Neural cell (in vitro differentiated cells): ENCODE measurements at regions not wholly inside any gene's neighbourhood (a gene's known extent, or its start where the extent isn't known, plus 50 kb on each side); places are given as distances from the start of the nearest gene placed in this dataset.

ENCODE experiments used
- H2AFZ ChIP-seq: fragments of 200-600, 300-800 bp; sonication (generic), shearing (Covaris generic); 2 replicates; pipeline ENCODE4 v1.6.0; 2014; ENCODE audit warnings: low read depth, mild to moderate bottlenecking, antibody characterized with exemption, low read length, moderate library complexity
- H3F3A ChIP-seq: fragments of 200-600 bp; shearing (Covaris generic); 2 replicates; pipeline ENCODE4 v1.6.1; 2016; ENCODE audit warnings: mild to moderate bottlenecking, moderate library complexity, mixed read lengths, antibody characterized with exemption, low read length; ENCODE audit not compliant: insufficient read depth, poor library complexity, severe bottlenecking
- H3K27ac ChIP-seq: fragments of 200-600, 300-800 bp; sonication (generic), shearing (Covaris generic); 2 replicates; pipeline ENCODE4 v1.5.1; 2014; ENCODE audit warnings: mild to moderate bottlenecking, low read length, moderate library complexity
- H3K27me3 ChIP-seq: fragments of 300-800, 200-600 bp; sonication (generic), shearing (Covaris generic); 2 replicates; pipeline ENCODE4 v1.6.0; 2014; ENCODE audit warnings: mild to moderate bottlenecking, low read depth, low read length, moderate library complexity; ENCODE audit not compliant: insufficient read depth
- H3K36me3 ChIP-seq: fragments of 300-800, 200-600 bp; sonication (generic), shearing (Covaris generic); 2 replicates; pipeline ENCODE4 v1.5.1; 2014; ENCODE audit warnings: mild to moderate bottlenecking, antibody characterized with exemption, low read length, moderate library complexity; ENCODE audit not compliant: insufficient read depth
- H3K4me2 ChIP-seq: fragments of 300-800, 200-600 bp; sonication (generic), shearing (Covaris generic); 2 replicates; pipeline ENCODE4 v1.6.0; 2014; ENCODE audit warnings: mild to moderate bottlenecking, low read length
- H3K4me3 ChIP-seq: fragments of 300-800, 200-600 bp; sonication (generic), shearing (Covaris generic); 2 replicates; pipeline ENCODE4 v1.5.1; 2014; ENCODE audit warnings: mild to moderate bottlenecking, low read length, moderate library complexity
- H3K79me2 ChIP-seq: fragments of 200-600 bp; shearing (Covaris generic); replicated peaks from 2 replicates; pipeline ENCODE4 v1.6.0; 2014; ENCODE audit warnings: mild to moderate bottlenecking, low read length, moderate library complexity; ENCODE audit not compliant: insufficient read depth
- H3K9ac ChIP-seq: fragments of 300-800, 200-600 bp; sonication (generic), shearing (Covaris generic); 2 replicates; pipeline ENCODE4 v1.6.1; 2016; ENCODE audit warnings: mild to moderate bottlenecking, low read length, mixed read lengths
- H3K9me2 ChIP-seq: fragments of 200-600 bp; shearing (Covaris generic); 2 replicates; pipeline ENCODE4 v1.6.1; 2016; ENCODE audit warnings: mild to moderate bottlenecking, low read length, mixed read lengths; ENCODE audit not compliant: insufficient read depth
- H3K9me3 ChIP-seq: fragments of 200-600, 300-800 bp; sonication (generic), shearing (Covaris generic); 2 replicates; pipeline ENCODE4 v1.6.1; 2016; ENCODE audit warnings: mild to moderate bottlenecking, mixed run types, low read length, moderate library complexity, mixed read lengths
- H4K20me1 ChIP-seq: fragments of 200-600 bp; shearing (Covaris generic); 2 replicates; pipeline ENCODE4 v1.6.1; 2016; ENCODE audit warnings: mild to moderate bottlenecking, mixed run types; ENCODE audit not compliant: insufficient read depth
- CTCF ChIP-seq: fragments of 450-650 bp; IDR thresholded peaks from 2 replicates; pipeline ENCODE4 v1.5.1; 2014; ENCODE audit warnings: antibody characterized with exemption, mild to moderate bottlenecking, moderate library complexity; ENCODE audit not compliant: poor library complexity, severe bottlenecking
- EP300 ChIP-seq: fragments of 450-650 bp; conservative IDR thresholded peaks from 2 replicates; pipeline ENCODE4 v1.6.1; 2014; ENCODE audit warnings: antibody characterized with exemption, mild to moderate bottlenecking, moderate library complexity; ENCODE audit not compliant: poor library complexity, severe bottlenecking
- EZH2 ChIP-seq: fragments of 200-600, 300-800 bp; shearing (Covaris generic), sonication (generic); IDR thresholded peaks from 2 replicates; pipeline ENCODE4 v1.6.1; 2014; ENCODE audit warnings: antibody characterized with exemption, low read length, borderline replicate concordance, mild to moderate bottlenecking; ENCODE audit not compliant: insufficient read depth, poor library complexity, severe bottlenecking
- MXI1 ChIP-seq: fragments of 450-650 bp; conservative IDR thresholded peaks from 2 replicates; pipeline ENCODE4 v1.6.1; 2014; ENCODE audit warnings: antibody characterized with exemption, mild to moderate bottlenecking; ENCODE audit not compliant: poor library complexity, severe bottlenecking
- POLR2AphosphoS5 ChIP-seq: IDR thresholded peaks from 2 replicates; pipeline ENCODE4 v1.6.1; 2012
- RAD21 ChIP-seq: fragments of 450-650 bp; conservative IDR thresholded peaks from 2 replicates; pipeline ENCODE4 v1.6.1; 2014; ENCODE audit warnings: antibody characterized with exemption, mild to moderate bottlenecking, moderate library complexity
- REST ChIP-seq: IDR thresholded peaks from 2 replicates; pipeline ENCODE4 v1.6.1; 2012; ENCODE audit warnings: borderline replicate concordance
- SMC3 ChIP-seq: fragments of 450-650 bp; conservative IDR thresholded peaks from 2 replicates; pipeline ENCODE4 v1.6.1; 2014; ENCODE audit warnings: antibody characterized with exemption, mild to moderate bottlenecking, moderate library complexity; ENCODE audit not compliant: poor library complexity
- TAF1 ChIP-seq: IDR thresholded peaks from 2 replicates; pipeline ENCODE4 v1.6.1; 2012; ENCODE audit warnings: low read depth

- H3K9me3 ChIP-seq, result no peaks in the 10 kb centered on the region
- no peaks in the 10 kb centered on the region for H3K27me3 ChIP-seq
- no peaks in the 10 kb centered on the region for H3F3A ChIP-seq
- H3K27ac ChIP-seq, result no peak overlapping the region
- no peaks in the 10 kb centered on the region for H3K9me2 ChIP-seq
- H3K79me2 ChIP-seq, result no peaks in the 10 kb centered on the region
- no peak overlapping the region for H3K9ac ChIP-seq
- no peak overlapping the region for H3K4me3 ChIP-seq
- H2AFZ ChIP-seq, result no peak overlapping the region
- H3K4me2 ChIP-seq, result no peak overlapping the region
- no peaks in the 10 kb centered on the region for H4K20me1 ChIP-seq
- TF ChIP-seq TAF1 (no peak), RAD21 (no peak), CTCF (no peak), REST (no peak), EP300 (no peak), SMC3 (no peak)
- no peaks in the 10 kb centered on the region for H3K36me3 ChIP-seq
Measured at GRCh38 chr1:4322881-4323280, 331.5 kb upstream of the AJAP1 start.

- Histone ChIP-seq H3K27me3 (no peaks in the 10 kb centered on the region), H3K4me3 (no peak overlapping the region), H3K9ac (no peak overlapping the region), H4K20me1 (no peaks in the 10 kb centered on the region), H3K27ac (no peak overlapping the region), H3K36me3 (no peaks in the 10 kb centered on the region), H3F3A (no peaks in the 10 kb centered on the region), H3K4me2 (no peak overlapping the region), H2AFZ (no peak overlapping the region), H3K79me2 (no peaks in the 10 kb centered on the region), H3K9me2 (no peaks in the 10 kb centered on the region), H3K9me3 (no peaks in the 10 kb centered on the region)
- no peak for TF ChIP-seq CTCF
- no peak for TF ChIP-seq REST
- no peak for TF ChIP-seq RAD21
- TF ChIP-seq EP300, result no peak
- no peak for TF ChIP-seq SMC3
- TF ChIP-seq TAF1, result no peak
- TF ChIP-seq POLR2AphosphoS5, result no peak
- no peak for TF ChIP-seq EZH2
- no peak for TF ChIP-seq MXI1
Measured at GRCh38 chr1:4323309-4323708, 331.1 kb upstream of the AJAP1 start.
